Urinary bladder (tissue), 3 donors: ENCODE measurements at regions not wholly inside any gene's neighbourhood (a gene's known extent, or its start where the extent isn't known, plus 50 kb on each side); places are given as distances from the start of the nearest gene placed in this dataset.

Experiments
- DNase-seq: peaks from one replicate; pipeline ENCODE4 v3.0.0-alpha.2; 2015; ENCODE audit errors: extremely low spot score
- H3K27ac ChIP-seq: one replicate; pipeline ENCODE4 v1.5.1; 2013; ENCODE audit warnings: low read depth, mild to moderate bottlenecking, moderate library complexity
- H3K36me3 ChIP-seq: one replicate; pipeline ENCODE4 v1.6.1; 2013; ENCODE audit warnings: mild to moderate bottlenecking, moderate library complexity; ENCODE audit not compliant: insufficient read depth
- H3K4me1 ChIP-seq: one replicate; pipeline ENCODE4 v1.6.1; 2013; ENCODE audit warnings: mild to moderate bottlenecking, moderate library complexity; ENCODE audit not compliant: insufficient read depth
- H3K4me3 ChIP-seq: one replicate; pipeline ENCODE4 v1.5.1; 2013; ENCODE audit warnings: low read depth, low read length
- WGBS: extraction: QIAGEN DNeasy Blood & Tissue Kit; methylation state at CpG from one replicate; pipeline ENCODE4 v1.1.7; 2013; 5-methylcytosine and 5-hydroxymethylcytosine counted together
- donor health status: healthy with polysubstance abuse.
- donor health status: healthy.

- DNase-seq, result no peak
- WGBS, result 77% methylated on average over 18 of the region's 18 CpGs
These were observed 162.6 kb downstream of the TEX29 start for GRCh38 chr13:111482806-111483620.

DNA sequence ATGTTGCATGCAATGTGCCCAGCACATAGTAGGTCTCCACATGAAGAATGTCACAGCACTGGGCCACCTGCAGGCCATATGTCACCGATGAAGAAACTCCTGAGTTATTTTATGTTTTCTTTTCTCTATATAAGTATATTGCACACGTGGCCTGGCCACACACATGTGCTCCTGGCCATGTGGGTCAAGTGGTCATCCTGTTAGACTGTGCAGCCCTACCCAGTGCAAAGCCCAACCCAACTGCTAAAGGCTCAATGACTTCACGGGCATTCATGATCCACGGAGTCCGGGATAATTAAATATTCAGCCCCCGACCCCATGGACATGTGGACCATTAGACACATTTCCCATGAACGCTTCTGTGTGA is 163.2 kb downstream of the TEX29 start:
- Histone ChIP-seq H3K36me3 (no peaks in the 10 kb centered on the region), H3K4me3 (no peak overlapping the region), H3K27ac (no peak overlapping the region), H3K4me1 (no peaks in the 10 kb centered on the region)
- no peak for DNase-seq
- WGBS, result 87% methylated on average over 7 of the region's 7 CpGs

More at GRCh38 chr13:111482806-111483620, 162.6 kb downstream of the TEX29 start:
- Histone ChIP-seq H3K27ac (no peak overlapping the region), H3K4me1 (no peaks in the 10 kb centered on the region), H3K4me3 (no peak overlapping the region), H3K36me3 (no peaks in the 10 kb centered on the region)

DNA sequence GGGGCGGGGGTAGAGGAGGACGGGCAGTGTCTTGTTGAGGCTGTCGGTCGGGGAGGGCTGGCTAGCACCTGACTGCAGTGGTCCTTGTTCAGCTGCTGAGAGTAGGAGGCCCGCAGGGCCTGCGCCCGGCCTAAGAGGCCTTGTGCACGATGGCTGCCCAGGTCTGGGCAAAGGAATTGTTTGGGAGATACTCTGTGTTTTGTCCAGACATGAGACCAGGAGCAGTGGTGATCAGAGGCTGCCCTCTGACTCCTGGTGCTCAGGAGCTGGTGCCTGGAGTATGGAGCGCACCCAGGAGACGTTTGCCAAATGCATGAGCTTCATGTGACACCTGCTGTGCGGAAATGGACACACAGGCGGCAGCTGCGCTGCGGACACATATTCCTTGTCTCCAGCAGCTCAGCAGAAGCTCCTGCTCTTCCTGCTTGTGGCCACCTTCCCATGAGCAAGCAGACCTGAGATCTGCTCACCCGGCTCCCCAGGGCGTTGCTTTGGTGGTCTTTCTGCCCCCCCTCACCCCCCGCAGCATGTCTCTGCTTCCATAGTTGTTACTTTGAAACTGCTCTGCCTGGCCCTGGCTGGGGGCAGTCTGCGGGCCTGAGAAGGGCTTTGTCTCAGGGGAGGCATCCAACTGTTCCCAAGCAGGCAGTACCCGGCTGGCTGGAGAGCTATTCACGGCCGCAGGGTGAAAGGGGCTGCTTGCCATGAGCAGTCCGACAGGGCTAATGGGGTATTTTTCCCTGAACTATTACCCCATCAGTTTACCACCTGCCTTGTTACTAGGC is 163.9 kb downstream of the TEX29 start:
- H3K4me3 ChIP-seq, result no peak overlapping the region
- H3K36me3 ChIP-seq, result no peaks in the 10 kb centered on the region
- H3K4me1 ChIP-seq, result no peaks in the 10 kb centered on the region
- H3K27ac ChIP-seq, result no peak overlapping the region
- no peak for DNase-seq
- 78% methylated on average over 22 of the region's 22 CpGs for WGBS

DNA sequence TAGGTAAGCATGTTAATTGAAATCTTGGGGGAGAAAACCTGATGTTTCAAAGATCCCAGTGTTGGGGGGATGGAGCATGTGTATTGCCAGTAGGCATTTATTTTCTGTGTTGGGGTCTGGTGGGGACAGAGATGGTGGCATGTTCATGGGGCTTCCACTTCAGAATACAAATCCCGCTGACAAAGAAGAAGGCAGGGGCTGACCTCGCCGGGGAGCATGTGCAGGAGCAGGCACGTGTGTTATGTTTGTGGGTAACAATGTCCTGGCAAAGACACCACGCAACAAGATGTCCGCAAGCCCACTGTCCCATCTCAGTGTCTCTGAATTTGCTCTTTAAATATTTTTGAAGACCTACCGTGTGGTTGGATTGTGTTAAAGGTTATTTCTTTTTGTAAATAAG is 164.5 kb downstream of the TEX29 start:
- 84% methylated on average over 7 of the region's 7 CpGs for WGBS
- Histone ChIP-seq H3K4me3 (no peak overlapping the region), H3K27ac (no peak overlapping the region), H3K36me3 (no peaks in the 10 kb centered on the region), H3K4me1 (no peaks in the 10 kb centered on the region)
- DNase-seq, result no peak

DNA sequence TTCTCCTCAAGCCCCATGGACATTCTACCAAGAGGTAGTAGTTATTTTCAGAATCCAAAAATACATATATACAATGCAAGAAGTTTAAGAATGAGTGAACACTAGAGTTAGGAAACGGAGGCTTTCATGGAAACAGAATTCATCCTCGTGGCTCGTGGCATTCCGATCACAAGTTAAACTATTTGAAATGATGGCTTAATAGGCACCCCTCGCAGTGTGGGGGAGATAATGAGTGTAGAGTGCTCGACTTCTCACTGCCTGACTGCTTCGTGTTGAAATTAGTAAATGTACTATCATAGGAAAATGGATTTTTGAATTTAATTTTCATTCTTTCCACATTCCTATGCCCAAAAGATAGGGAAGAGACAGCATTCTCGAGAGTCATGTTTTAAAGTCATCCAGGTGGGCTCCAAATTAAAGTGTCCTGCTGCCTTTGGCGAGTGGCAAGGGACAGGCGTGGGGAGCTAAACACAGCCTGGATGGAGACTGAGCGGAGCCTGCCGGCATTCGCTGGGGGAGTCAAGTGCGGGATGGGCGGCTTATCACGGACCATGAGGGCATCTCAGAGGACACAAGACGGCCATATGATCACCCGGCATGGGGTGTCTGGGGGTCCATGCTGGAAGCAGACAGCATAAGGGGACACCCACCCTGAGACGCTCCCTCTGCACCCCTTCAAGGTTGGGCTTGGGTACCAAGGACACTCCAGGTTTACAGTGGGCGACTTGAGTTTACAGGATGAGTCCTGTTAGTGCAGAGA is 165.2 kb downstream of the TEX29 start:
- Histone ChIP-seq H3K4me1 (no peaks in the 10 kb centered on the region), H3K36me3 (no peaks in the 10 kb centered on the region), H3K27ac (no peak overlapping the region), H3K4me3 (no peak overlapping the region)
- DNase-seq, result no peak
- WGBS, result 88% methylated on average over 20 of the region's 20 CpGs

DNA sequence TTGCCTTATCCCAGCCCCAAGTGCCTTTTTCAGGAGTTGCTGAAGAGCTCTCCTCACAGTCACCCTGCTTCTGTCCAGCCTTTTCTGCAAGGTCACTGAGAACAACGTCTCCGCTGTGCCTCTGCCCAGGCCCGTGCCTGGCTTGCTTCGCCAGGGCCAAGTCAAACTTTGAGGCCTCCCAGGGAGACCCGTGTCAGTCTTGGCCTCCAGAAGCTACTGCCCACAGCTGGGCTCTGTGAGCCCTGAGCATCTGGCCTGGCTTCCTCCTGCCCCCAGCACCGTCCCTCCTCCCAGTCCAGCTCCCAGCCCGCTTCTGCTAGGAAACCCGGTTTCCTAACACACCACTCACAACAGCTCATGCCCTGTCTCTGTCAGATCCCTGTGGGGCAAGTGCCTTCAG is 165.9 kb downstream of the TEX29 start:
- H3K27ac ChIP-seq, result no peak overlapping the region
- H3K4me1 ChIP-seq, result no peaks in the 10 kb centered on the region
- H3K4me3 ChIP-seq, result no peak overlapping the region
- 92% methylated on average over 8 of the region's 8 CpGs for WGBS
- H3K36me3 ChIP-seq, result no peaks in the 10 kb centered on the region
- DNase-seq, result no peak

DNA sequence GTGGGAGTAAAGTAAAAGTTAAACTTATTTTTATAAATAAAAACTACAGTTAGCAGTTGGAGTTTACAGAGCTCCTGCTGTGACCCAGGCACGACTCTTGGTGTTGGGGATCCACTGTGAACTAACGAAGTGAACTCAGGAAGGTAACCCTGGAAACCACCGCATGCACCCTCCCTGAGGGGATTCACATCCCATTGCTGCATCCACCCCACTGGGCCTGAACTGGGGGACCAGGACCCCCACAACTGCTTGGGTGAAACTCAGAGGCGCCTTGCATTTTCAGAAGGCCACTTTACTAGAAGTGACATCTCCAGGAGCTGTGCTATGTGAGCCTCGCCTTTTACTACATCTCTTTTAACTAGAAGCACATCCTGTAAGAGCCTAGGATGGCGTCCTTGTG is 166.4 kb downstream of the TEX29 start:
- no peak overlapping the region for H3K27ac ChIP-seq
- no peaks in the 10 kb centered on the region for H3K36me3 ChIP-seq
- no peaks in the 10 kb centered on the region for H3K4me1 ChIP-seq
- 92% methylated on average over 6 of the region's 6 CpGs for whole genome bisulfite sequencing
- no peak for DNase-seq
- no peak overlapping the region for H3K4me3 ChIP-seq

DNA sequence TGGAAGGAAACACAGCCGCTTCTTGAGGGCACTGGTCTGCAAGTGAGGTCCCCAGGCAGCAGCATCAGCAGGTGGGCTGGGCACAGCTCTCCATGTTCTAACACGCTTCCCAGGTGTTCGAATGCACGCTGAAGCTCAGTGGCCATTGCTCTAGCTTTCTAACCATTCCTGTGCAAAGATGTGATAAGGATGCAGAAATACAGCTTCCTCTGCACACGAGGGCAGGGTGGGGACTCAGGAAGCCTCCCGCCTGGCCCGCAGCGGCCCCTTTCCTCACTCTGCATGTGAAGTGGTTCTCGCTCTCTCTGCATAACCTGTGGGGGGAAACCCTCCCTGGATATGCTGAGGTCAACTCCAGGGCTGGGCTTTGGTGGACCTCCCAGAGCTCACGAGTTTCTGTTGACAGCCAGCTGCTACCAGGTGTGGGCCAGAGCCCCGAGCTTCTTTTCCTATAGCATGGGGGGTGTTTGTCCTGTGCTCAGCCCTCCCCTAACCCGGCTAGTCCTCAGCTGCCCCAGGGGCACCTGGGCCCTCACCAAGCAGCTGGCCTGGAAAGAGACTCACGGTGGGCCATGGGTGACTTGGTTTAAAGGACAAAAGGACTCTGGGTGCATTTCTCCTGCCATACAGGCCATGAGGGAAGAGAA is 168.2 kb downstream of the TEX29 start:
- Histone ChIP-seq H3K4me1 (no peaks in the 10 kb centered on the region), H3K27ac (no peak overlapping the region), H3K36me3 (no peaks in the 10 kb centered on the region), H3K4me3 (no peak overlapping the region)
- WGBS, result 76% methylated on average over 13 of the region's 13 CpGs
- no peak for DNase-seq

- no peak overlapping the region for H3K4me3 ChIP-seq
- H3K27ac ChIP-seq, result no peak overlapping the region
- no peak for DNase-seq
- no peaks in the 10 kb centered on the region for H3K36me3 ChIP-seq
- no peaks in the 10 kb centered on the region for H3K4me1 ChIP-seq
- 81% methylated on average over 8 of the region's 8 CpGs for WGBS
These were observed 168.9 kb downstream of the TEX29 start for GRCh38 chr13:111489301-111489700.

- no peaks in the 10 kb centered on the region for H3K36me3 ChIP-seq
- 79% methylated on average over 6 of the region's 6 CpGs for WGBS
- H3K27ac ChIP-seq, result no peak overlapping the region
- no peak for DNase-seq
- H3K4me1 ChIP-seq, result no peaks in the 10 kb centered on the region
- no peak overlapping the region for H3K4me3 ChIP-seq
These were observed 170.2 kb downstream of the TEX29 start for GRCh38 chr13:111490611-111491010.

DNA sequence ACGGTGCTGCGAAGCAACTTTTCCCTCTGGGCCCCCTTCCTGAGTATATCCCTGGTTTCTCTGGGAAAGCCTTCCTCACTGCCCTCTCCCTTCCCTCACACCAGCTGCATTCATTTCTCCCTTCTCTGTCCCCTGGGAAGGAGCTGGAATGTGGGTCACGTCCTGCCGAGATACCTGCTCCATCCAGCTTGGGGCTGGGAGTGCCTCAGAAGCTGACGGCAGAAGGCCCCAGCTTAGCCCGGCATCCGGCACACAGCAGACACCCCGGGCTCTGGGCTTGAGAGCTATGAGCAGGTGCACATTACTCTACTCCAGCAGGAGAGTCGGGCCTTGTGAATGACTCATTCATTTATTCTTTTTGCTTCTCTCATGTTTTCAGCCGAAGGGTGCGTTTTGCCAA is 170.6 kb downstream of the TEX29 start:
- no peak for DNase-seq

DNA sequence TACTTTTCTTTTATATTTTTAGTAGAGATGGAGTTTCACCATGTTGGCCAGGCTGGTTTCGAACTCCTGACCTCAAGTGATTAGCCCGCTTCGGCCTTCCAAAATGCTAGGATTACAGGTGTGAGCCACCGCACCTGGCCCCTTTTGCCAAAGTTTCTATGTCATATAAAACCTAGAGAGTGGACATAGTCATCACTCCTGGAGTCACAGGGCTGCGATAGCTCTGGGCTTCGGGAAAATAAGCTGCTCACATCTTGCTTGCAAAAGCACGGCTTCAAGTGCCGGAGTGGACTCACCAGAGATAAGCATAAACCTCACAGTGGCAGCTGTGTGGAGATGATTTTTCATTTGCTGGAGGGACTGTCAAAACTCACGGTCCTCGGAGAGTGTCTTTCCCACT is 171.2 kb downstream of the TEX29 start:
- Histone ChIP-seq H3K4me1 (no peaks in the 10 kb centered on the region), H3K36me3 (no peaks in the 10 kb centered on the region), H3K27ac (no peak overlapping the region), H3K4me3 (no peak overlapping the region)
- WGBS, result 73% methylated on average over 10 of the region's 10 CpGs
- DNase-seq, result no peak

More for the DNA sequence above, 170.6 kb downstream of the TEX29 start:
- no peaks in the 10 kb centered on the region for H3K36me3 ChIP-seq
- no peak overlapping the region for H3K27ac ChIP-seq
- WGBS, result 54% methylated on average over 11 of the region's 11 CpGs
- H3K4me3 ChIP-seq, result no peak overlapping the region
- H3K4me1 ChIP-seq, result no peaks in the 10 kb centered on the region

DNA sequence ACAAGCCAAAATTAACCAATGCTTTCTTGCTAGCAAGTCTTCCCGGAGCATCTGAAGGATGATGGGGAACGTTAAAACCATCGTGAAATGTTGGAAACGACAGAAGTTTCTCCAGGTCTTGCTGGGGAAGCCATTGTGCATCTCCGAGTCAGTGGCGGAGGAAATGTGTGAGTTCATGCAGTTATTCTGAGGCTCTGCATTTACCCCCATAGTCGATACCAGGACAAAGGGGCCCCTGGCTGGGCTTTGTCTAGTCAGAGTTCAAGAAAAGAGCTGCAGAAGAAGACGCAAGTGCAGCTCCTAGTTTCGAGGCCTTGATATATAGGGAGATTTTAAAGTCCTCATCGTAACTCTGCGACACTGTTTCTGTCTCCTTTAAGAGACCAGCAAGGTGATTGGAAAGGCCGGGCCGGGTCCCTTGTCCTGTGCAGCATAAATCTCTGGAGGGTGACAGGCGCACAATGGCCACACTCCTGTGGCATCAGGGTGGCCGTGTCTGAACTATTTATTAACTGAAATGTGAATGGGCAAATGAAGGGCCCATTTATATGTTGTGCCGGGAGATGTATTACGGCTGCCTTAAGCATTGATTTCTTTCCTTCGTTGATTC is 172.0 kb downstream of the TEX29 start:
- no peak for DNase-seq
- H3K27ac ChIP-seq, result no peak overlapping the region
- H3K36me3 ChIP-seq, result no peaks in the 10 kb centered on the region
- WGBS, result 72% methylated on average over 18 of the region's 18 CpGs
- no peak overlapping the region for H3K4me3 ChIP-seq
- no peaks in the 10 kb centered on the region for H3K4me1 ChIP-seq
